HFFc6 (cell line): ENCODE measurements at regions not wholly inside any gene's neighbourhood (a gene's known extent, or its start where the extent isn't known, plus 50 kb on each side); places are given as distances from the start of the nearest gene placed in this dataset.

ENCODE experiments used
- DNase-seq: peaks from one replicate; pipeline ENCODE4 v3.0.0-alpha.2; 2018
- H3K27ac Mint-ChIP-seq: 2 replicates; pipeline ENCODE4 v1.8.0; 2020; ENCODE audit warnings: mild to moderate bottlenecking, mixed read lengths
- H3K27me3 Mint-ChIP-seq: 2 replicates; pipeline ENCODE4 v1.8.0; 2021; ENCODE audit warnings: mild to moderate bottlenecking, moderate library complexity, mixed read lengths; ENCODE audit not compliant: insufficient read depth
- H3K36me3 Mint-ChIP-seq: 2 replicates; pipeline ENCODE4 v1.8.0; 2021; ENCODE audit warnings: low read depth, mixed read lengths
- H3K4me1 Mint-ChIP-seq: 2 replicates; pipeline ENCODE4 v1.8.0; 2020; ENCODE audit warnings: low read depth, mixed read lengths
- H3K4me3 Mint-ChIP-seq: 2 replicates; pipeline ENCODE4 v1.8.0; 2020; ENCODE audit warnings: mild to moderate bottlenecking, moderate library complexity, mixed read lengths
- H3K9me3 Mint-ChIP-seq: 2 replicates; pipeline ENCODE4 v1.8.0; 2020; ENCODE audit warnings: mild to moderate bottlenecking, mixed read lengths
- CTCF ChIP-seq: fragments of 200-600 bp; sonication (generic); IDR thresholded peaks from 2 replicates; pipeline ENCODE4 v1.5.0; 2021; ENCODE audit warnings: antibody characterized with exemption, mild to moderate bottlenecking

DNA sequence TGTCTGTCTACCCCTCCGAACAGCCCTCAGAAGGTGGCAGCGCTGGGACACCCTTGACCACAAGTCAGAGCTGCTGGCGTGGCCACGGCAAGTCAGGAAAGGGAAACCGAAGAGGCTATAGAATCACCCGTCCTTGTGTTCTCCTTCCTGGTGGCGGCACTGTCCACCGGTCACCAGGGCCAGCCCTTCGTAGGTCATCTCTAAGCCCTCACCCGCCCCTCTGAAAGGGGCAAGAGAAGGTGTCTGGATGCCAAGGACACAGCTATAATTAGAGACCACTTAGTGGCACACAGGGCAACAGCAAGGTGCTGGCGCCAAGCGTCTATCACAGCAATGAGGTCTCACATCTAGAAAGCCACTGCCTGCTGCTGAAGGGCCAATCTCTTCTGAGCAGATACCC is 320.9 kb downstream of the SHANK2 start:
- DNase-seq: no peak

DNA sequence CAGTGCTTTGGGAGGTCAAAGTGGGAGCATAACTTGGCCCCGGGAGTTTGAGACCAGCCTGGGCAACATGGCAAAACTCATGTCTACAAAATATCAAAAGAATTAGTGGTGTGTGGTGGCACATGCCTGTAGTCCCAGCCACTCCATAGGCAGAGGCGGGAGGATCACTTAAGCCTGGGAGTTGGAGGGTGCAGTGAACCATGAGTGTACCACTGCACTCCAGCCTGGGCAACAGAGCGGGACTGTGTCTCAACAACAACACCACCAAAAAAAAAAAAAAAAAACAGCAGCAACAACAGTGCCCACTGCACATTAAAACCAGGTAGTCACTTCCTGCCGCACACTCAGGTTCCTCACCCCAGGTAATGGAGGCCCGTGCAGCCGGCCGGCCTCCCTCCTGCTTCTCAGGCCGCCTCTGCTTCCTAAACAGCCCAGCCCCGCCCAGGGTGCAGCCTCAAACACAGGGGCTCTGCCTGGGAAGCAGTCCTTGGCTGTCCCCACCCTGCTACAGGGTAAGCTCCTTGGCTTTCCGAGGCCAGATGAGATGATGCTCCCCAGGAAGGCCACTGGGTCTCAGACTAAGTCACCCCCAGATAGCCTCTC is 318.3 kb downstream of the SHANK2 start:
- H3K36me3 Mint-ChIP-seq: no peaks in the 10 kb centered on the region
- no peak overlapping the region for H3K27ac Mint-ChIP-seq

More for the DNA sequence above, 320.9 kb downstream of the SHANK2 start:
- Mint-ChIP-seq H3K27me3 (peaks cover 4% of the 10 kb centered on the region; the same call in 1 of the 2 replicates), H3K9me3 (peaks cover 67% of the 10 kb centered on the region), H3K4me1 (no peaks in the 10 kb centered on the region), H3K36me3 (no peaks in the 10 kb centered on the region; the same call in 1 of the 2 replicates), H3K4me3 (no peak overlapping the region), H3K27ac (no peak overlapping the region)
- no peak for TF ChIP-seq CTCF

DNA sequence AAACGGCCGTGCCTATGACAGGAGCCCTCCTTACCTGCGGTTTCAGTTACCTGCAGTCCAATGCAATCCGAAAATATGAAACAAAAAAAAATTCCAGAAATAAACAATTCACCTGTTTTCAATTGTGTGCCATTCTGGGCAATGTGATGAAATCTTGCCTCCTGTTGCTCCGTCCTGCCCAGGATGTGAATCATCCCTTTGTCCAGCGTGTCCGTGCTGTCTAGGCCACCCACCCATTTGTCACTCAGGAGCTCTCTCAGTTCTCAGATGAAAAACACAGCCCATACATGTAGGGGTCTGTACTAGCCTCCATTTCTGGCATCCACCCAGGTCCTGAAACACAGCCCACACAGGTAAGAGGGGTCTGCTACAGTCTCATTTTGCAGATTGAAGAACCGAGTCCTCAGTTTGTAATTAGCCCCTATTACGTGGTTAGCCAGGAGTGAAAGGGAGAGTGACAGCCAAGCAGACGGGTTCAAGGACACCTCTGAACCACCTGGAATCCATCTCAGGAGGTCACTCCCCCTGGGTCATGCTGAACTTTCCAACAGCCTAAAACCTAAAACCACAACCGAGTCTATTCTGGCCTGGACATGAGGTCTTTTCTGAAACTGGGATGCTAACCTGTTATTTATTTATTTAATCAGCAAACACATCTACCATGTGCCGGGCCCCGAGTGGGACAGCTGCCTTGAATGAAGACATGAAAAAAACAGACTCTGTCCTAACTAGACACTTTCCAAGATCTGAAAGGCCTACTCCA is 317.2 kb downstream of the SHANK2 start:
- no peaks in the 10 kb centered on the region for H3K4me1 Mint-ChIP-seq
- H3K4me3 Mint-ChIP-seq: no peak overlapping the region
- peaks cover 62% of the 10 kb centered on the region for H3K9me3 Mint-ChIP-seq
- TF ChIP-seq CTCF: no peak
- H3K36me3 Mint-ChIP-seq: no peaks in the 10 kb centered on the region
- no peak for DNase-seq
- no peak overlapping the region for H3K27ac Mint-ChIP-seq
- peaks cover 4% of the 10 kb centered on the region; the same call in 1 of the 2 replicates for H3K27me3 Mint-ChIP-seq

More for the DNA sequence above, 318.3 kb downstream of the SHANK2 start:
- Mint-ChIP-seq H3K4me1 (no peaks in the 10 kb centered on the region), H3K4me3 (no peak overlapping the region), H3K27me3 (peaks cover 4% of the 10 kb centered on the region; the same call in 1 of the 2 replicates), H3K9me3 (peaks cover 67% of the 10 kb centered on the region)
- TF ChIP-seq CTCF: no peak
- no peak for DNase-seq

DNA sequence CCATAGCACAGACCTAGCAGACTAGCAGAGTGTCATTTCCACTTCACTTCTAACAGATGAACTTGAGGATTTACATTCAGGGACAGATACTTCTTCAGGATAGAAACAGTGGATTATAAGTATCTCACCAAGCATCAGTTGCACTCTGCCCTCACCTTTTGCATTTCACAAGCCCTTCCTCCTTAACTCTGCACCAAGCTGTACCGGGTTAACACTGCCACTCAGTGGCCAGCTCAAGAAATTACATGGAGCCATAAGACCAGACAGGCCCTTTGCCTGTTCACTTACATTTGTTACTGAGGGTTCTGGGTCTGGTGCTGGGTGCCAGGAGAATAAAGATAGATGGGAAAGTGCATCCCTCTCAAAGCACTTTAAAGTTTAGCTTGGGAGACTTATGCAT is 309.8 kb downstream of the SHANK2 start:
- no peaks in the 10 kb centered on the region for H3K4me1 Mint-ChIP-seq
- no peak overlapping the region for H3K27ac Mint-ChIP-seq
- peak; percentile 44; the same call in 1 of the 2 replicates for TF ChIP-seq CTCF
- H3K27me3 Mint-ChIP-seq: peaks cover 3% of the 10 kb centered on the region
- H3K4me3 Mint-ChIP-seq: no peak overlapping the region
- H3K36me3 Mint-ChIP-seq: peaks cover 20% of the 10 kb centered on the region
- peaks cover 63% of the 10 kb centered on the region for H3K9me3 Mint-ChIP-seq
- no peak for DNase-seq

GRCh38 chr11:70944141-70944540 is 308.2 kb downstream of the SHANK2 start:
- no peak for TF ChIP-seq CTCF
- Mint-ChIP-seq H3K4me3 (no peak overlapping the region), H3K27me3 (peaks cover 3% of the 10 kb centered on the region), H3K4me1 (no peaks in the 10 kb centered on the region), H3K9me3 (peaks cover 56% of the 10 kb centered on the region), H3K27ac (no peak overlapping the region), H3K36me3 (peaks cover 20% of the 10 kb centered on the region)
- no peak for DNase-seq
